LNCAP (cell line): ENCODE measurements at regions not wholly inside any gene's neighbourhood (a gene's known extent, or its start where the extent isn't known, plus 50 kb on each side); places are given as distances from the start of the nearest gene placed in this dataset.

Experiments
- TF ChIP-seq, protein P1 (sequence below): fragments of 450-650 bp; IDR thresholded peaks from 2 replicates; pipeline ENCODE4 v1.5.1; 2017; ENCODE audit warnings: mild to moderate bottlenecking

DNA sequence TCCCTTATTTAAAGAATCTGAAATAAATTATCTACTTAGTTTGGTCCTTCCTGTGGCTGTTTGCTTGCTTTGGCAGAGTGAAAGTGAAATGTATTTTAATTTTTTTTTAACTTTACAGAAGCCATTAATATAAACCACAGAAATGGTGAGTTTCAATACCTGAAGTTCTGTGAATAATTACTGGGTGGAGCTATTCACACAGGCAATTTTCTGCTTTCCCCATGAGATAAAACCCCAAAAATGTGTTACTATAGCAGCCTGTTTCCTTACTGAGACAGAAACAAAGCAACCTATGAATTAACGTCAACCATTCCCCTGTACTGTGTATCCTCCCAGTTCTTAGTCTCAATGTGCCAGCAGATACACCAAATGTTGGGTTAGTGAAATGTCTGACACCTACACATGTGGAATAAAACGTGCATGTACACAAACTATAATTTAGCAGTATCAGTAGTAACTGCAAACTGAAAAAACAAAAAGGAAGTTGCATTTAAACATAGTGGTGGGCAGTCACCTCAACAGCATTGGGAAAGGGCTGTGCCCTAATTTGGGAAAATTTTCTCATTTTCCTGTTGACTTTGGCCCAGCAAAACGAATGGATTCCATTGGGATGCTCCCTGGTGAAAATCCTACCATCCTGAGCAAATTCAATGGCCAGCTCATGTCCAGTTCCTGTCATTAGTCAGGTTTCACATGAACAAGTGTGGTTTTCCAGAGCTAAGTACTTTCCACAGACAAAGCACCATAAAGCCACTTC, 73.1 kb upstream of the RMDN2 start:
- TF ChIP-seq, protein P1, sequence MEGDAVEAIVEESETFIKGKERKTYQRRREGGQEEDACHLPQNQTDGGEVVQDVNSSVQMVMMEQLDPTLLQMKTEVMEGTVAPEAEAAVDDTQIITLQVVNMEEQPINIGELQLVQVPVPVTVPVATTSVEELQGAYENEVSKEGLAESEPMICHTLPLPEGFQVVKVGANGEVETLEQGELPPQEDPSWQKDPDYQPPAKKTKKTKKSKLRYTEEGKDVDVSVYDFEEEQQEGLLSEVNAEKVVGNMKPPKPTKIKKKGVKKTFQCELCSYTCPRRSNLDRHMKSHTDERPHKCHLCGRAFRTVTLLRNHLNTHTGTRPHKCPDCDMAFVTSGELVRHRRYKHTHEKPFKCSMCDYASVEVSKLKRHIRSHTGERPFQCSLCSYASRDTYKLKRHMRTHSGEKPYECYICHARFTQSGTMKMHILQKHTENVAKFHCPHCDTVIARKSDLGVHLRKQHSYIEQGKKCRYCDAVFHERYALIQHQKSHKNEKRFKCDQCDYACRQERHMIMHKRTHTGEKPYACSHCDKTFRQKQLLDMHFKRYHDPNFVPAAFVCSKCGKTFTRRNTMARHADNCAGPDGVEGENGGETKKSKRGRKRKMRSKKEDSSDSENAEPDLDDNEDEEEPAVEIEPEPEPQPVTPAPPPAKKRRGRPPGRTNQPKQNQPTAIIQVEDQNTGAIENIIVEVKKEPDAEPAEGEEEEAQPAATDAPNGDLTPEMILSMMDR, result no peak

DNA sequence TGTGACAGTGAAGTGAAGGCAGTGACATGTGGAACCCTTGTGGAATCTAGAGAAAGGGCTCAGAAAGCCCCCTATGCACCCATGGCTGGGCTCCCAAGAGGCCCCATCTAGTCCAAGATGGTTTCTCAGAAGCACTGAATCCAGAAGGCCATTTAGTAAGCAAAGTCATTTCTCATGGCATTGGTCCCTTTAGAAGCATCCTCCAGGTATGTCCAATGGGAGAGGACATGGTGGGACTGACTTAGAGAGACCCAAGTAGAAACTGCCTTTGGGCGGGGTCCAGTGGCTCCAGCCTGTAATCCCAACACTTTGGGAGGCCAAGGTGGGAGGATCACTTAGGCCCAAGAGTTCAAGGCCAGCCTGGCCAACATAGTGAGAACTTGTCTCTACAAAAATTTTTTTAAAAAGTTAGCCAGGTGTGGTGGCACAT, 72.5 kb upstream of the RMDN2 start:
- TF ChIP-seq, protein P1, result no peak

DNA sequence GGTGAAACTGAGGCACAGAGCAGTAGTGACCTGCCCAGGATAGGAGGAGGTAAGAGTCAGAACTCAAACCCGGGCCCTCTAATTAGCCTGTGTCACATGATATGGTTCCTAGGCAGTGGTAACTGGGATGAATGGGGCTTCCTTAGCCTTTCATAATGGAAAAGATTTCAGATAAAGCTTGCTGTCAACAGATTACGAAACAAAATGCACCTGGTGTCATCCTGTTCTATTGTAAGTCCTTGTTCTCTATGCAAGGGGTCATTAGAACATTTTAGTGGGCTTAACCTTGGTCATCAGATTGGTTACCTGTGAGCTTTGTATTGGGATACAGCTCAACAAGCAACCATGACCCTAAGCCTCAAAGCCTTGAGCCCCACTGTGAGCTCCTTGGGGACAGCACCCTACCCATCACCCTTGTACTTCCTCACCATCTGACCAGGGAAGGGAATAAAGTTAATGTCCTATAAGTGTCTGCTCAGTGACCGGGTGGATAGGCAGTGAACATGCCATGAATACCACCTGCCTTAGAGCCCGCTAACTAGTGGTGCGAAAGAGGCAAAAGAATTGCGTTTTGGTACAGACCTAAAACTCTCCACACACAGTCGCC, 70.3 kb upstream of the RMDN2 start:
- TF ChIP-seq, protein P1, result no peak

GRCh38 chr2:37855283-37856041, 69.6 kb upstream of the RMDN2 start:
- TF ChIP-seq, protein P1, result no peak

DNA sequence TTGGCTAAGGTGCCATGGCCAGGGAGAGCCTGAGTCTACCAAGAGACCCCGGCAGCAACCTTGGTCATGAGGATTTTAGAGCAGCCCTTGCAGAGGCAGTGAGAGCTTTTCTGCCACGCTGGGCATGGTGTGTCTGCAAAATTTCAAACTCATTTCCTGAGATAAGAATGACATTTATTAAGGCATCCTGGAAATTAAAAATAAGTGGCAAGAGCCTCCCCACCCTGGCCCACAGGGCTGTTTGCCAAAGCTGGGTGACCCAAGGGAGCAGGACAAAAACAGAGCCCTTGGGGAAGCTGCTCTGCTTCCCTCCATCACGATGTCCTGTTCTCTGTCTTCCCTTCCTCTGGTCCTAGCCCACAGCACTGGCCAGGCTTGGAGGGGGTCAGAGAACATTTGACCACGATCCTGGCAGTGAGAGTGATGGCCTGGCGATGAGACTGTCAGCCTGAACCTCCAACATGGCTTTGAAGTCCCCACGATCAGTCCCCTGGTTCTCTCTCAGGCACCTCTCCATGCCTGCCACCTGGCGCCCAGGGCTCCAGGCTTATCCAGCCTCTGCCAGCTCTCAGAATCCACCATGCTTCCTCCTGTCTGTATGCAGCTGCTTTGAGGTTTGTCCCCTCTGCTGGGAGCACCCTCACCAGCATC, 68.9 kb upstream of the RMDN2 start:
- TF ChIP-seq, protein P1, result no peak

GRCh38 chr2:37857575-37858399, 67.3 kb upstream of the RMDN2 start:
- TF ChIP-seq, protein P1, result no peak

- TF ChIP-seq, protein P1, result no peak
Observed at GRCh38 chr2:37858400-37858711, 66.7 kb upstream of the RMDN2 start.
